ENCODE measurements at regions not wholly inside any gene's neighbourhood (a gene's known extent, or its start where the extent isn't known, plus 50 kb on each side); places are given as distances from the start of the nearest gene placed in this dataset.

DNA sequence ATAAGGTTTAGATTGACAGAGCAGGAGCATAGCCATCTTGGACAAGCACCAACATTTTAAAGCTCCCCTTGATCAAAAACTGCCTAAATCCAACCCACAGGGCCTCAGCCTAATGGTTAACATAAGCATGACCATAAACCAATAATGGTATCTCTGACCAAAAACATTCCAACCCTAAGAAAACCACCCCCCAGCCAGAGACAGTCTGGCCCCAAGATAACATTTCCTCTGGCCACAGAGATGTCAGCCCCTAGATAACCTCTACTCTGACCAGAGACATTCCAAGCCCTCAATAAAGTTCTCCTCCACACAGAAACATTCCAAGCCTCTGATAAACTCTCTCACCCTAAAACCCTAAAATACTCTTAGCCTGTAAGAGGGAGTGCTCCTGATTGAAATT, 164.4 kb downstream of the DDX3Y start (continued):
- TF ChIP-seq, protein P1, sequence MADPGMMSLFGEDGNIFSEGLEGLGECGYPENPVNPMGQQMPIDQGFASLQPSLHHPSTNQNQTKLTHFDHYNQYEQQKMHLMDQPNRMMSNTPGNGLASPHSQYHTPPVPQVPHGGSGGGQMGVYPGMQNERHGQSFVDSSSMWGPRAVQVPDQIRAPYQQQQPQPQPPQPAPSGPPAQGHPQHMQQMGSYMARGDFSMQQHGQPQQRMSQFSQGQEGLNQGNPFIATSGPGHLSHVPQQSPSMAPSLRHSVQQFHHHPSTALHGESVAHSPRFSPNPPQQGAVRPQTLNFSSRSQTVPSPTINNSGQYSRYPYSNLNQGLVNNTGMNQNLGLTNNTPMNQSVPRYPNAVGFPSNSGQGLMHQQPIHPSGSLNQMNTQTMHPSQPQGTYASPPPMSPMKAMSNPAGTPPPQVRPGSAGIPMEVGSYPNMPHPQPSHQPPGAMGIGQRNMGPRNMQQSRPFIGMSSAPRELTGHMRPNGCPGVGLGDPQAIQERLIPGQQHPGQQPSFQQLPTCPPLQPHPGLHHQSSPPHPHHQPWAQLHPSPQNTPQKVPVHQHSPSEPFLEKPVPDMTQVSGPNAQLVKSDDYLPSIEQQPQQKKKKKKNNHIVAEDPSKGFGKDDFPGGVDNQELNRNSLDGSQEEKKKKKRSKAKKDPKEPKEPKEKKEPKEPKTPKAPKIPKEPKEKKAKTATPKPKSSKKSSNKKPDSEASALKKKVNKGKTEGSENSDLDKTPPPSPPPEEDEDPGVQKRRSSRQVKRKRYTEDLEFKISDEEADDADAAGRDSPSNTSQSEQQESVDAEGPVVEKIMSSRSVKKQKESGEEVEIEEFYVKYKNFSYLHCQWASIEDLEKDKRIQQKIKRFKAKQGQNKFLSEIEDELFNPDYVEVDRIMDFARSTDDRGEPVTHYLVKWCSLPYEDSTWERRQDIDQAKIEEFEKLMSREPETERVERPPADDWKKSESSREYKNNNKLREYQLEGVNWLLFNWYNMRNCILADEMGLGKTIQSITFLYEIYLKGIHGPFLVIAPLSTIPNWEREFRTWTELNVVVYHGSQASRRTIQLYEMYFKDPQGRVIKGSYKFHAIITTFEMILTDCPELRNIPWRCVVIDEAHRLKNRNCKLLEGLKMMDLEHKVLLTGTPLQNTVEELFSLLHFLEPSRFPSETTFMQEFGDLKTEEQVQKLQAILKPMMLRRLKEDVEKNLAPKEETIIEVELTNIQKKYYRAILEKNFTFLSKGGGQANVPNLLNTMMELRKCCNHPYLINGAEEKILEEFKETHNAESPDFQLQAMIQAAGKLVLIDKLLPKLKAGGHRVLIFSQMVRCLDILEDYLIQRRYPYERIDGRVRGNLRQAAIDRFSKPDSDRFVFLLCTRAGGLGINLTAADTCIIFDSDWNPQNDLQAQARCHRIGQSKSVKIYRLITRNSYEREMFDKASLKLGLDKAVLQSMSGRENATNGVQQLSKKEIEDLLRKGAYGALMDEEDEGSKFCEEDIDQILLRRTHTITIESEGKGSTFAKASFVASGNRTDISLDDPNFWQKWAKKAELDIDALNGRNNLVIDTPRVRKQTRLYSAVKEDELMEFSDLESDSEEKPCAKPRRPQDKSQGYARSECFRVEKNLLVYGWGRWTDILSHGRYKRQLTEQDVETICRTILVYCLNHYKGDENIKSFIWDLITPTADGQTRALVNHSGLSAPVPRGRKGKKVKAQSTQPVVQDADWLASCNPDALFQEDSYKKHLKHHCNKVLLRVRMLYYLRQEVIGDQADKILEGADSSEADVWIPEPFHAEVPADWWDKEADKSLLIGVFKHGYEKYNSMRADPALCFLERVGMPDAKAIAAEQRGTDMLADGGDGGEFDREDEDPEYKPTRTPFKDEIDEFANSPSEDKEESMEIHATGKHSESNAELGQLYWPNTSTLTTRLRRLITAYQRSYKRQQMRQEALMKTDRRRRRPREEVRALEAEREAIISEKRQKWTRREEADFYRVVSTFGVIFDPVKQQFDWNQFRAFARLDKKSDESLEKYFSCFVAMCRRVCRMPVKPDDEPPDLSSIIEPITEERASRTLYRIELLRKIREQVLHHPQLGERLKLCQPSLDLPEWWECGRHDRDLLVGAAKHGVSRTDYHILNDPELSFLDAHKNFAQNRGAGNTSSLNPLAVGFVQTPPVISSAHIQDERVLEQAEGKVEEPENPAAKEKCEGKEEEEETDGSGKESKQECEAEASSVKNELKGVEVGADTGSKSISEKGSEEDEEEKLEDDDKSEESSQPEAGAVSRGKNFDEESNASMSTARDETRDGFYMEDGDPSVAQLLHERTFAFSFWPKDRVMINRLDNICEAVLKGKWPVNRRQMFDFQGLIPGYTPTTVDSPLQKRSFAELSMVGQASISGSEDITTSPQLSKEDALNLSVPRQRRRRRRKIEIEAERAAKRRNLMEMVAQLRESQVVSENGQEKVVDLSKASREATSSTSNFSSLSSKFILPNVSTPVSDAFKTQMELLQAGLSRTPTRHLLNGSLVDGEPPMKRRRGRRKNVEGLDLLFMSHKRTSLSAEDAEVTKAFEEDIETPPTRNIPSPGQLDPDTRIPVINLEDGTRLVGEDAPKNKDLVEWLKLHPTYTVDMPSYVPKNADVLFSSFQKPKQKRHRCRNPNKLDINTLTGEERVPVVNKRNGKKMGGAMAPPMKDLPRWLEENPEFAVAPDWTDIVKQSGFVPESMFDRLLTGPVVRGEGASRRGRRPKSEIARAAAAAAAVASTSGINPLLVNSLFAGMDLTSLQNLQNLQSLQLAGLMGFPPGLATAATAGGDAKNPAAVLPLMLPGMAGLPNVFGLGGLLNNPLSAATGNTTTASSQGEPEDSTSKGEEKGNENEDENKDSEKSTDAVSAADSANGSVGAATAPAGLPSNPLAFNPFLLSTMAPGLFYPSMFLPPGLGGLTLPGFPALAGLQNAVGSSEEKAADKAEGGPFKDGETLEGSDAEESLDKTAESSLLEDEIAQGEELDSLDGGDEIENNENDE (IDR thresholded peaks at IDR 0.05; ENCODE audit: insufficient replicate concordance, low read length), result no peak
- TF ChIP-seq SP2 (IDR thresholded peaks at IDR 0.05; ENCODE audit: low read length) (no peak), KDM5A (IDR thresholded peaks at IDR 0.05; ENCODE audit: low read length) (no peak), POU5F1 (IDR thresholded peaks at IDR 0.05; ENCODE audit: low read depth, low read length) (no peak), CHD1 (IDR thresholded peaks at IDR 0.05; ENCODE audit: low read depth, low read length) (no peak), SIN3A (conservative IDR thresholded peaks at IDR 0.05 in 1 of 2, IDR thresholded peaks at IDR 0.05 in 1 of 2; ENCODE audit: low read depth in 1 of 2, low read length in 2 of 2) (no peak)
- TF ChIP-seq, protein P2, sequence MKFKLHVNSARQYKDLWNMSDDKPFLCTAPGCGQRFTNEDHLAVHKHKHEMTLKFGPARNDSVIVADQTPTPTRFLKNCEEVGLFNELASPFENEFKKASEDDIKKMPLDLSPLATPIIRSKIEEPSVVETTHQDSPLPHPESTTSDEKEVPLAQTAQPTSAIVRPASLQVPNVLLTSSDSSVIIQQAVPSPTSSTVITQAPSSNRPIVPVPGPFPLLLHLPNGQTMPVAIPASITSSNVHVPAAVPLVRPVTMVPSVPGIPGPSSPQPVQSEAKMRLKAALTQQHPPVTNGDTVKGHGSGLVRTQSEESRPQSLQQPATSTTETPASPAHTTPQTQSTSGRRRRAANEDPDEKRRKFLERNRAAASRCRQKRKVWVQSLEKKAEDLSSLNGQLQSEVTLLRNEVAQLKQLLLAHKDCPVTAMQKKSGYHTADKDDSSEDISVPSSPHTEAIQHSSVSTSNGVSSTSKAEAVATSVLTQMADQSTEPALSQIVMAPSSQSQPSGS (IDR thresholded peaks at IDR 0.05; ENCODE audit: low read length), result no peak
